ENCODE measurements at regions not wholly inside any gene's neighbourhood (a gene's known extent, or its start where the extent isn't known, plus 50 kb on each side); places are given as distances from the start of the nearest gene placed in this dataset.

DNA sequence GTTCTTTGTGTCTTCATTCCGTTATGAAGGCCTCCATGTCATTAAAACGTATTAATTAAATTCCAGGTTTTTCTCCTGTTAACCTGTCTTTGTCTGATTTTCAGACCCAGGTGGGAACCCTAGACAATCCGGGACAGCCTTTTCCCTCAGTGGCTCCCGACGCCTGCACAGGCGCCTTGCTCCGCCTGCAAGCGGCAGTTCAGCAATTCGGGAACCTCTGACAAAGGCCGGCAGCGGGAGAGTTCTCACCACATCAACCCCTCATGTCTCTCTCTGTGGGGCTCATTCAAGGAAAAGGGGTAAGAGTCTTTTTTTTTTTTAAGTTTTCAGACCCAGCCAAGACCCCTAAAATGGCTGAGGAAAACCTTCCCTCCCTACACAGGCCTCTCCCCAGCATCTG lies 259.8 kb upstream of the SALL3 start:
- TF ChIP-seq, protein P1, sequence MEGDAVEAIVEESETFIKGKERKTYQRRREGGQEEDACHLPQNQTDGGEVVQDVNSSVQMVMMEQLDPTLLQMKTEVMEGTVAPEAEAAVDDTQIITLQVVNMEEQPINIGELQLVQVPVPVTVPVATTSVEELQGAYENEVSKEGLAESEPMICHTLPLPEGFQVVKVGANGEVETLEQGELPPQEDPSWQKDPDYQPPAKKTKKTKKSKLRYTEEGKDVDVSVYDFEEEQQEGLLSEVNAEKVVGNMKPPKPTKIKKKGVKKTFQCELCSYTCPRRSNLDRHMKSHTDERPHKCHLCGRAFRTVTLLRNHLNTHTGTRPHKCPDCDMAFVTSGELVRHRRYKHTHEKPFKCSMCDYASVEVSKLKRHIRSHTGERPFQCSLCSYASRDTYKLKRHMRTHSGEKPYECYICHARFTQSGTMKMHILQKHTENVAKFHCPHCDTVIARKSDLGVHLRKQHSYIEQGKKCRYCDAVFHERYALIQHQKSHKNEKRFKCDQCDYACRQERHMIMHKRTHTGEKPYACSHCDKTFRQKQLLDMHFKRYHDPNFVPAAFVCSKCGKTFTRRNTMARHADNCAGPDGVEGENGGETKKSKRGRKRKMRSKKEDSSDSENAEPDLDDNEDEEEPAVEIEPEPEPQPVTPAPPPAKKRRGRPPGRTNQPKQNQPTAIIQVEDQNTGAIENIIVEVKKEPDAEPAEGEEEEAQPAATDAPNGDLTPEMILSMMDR (IDR thresholded peaks at IDR 0.05) = no peak
- no peak for TF ChIP-seq POLR2A (IDR thresholded peaks at IDR 0.05)
